Cardiac fibroblast (primary cell): ENCODE measurements at regions not wholly inside any gene's neighbourhood (a gene's known extent, or its start where the extent isn't known, plus 50 kb on each side); places are given as distances from the start of the nearest gene placed in this dataset.
A peak's percentile ranks its signal among the peaks of the same experiment; 100 is the strongest.

Experiments used
- DNase-seq, 2 donors: peaks; one replicate each; pipeline versions ENCODE4 v3.0.0 to v3.0.0-alpha.2; 2010; ENCODE audit warnings: low read depth in 2 of 2
- H3K4me3 ChIP-seq, 2 donors: replicated peaks in 1 of 2; 1 replicate in 1 of 2; 2 replicates in 1 of 2; pipeline ENCODE4 v1.5.1; 2011; ENCODE audit warnings: low read depth in 2 of 2, low read length in 2 of 2, mild to moderate bottlenecking in 2 of 2, moderate library complexity in 1 of 2
- CTCF ChIP-seq: IDR thresholded peaks from one replicate; pipeline ENCODE4 v1.5.1; 2011; ENCODE audit warnings: low read depth, mild to moderate bottlenecking, low read length, inconsistent platforms

GRCh38 chr17:68780596-68780995 lies 174.6 kb downstream of the ABCA8 start:
- no peak for TF ChIP-seq CTCF
- no peak for DNase-seq
- no peak overlapping the region for H3K4me3 ChIP-seq

- TF ChIP-seq CTCF: no peak
- DNase-seq: no peak
- H3K4me3 ChIP-seq: no peak overlapping the region
Observed at GRCh38 chr17:68778726-68779125, 176.5 kb downstream of the ABCA8 start.

DNA sequence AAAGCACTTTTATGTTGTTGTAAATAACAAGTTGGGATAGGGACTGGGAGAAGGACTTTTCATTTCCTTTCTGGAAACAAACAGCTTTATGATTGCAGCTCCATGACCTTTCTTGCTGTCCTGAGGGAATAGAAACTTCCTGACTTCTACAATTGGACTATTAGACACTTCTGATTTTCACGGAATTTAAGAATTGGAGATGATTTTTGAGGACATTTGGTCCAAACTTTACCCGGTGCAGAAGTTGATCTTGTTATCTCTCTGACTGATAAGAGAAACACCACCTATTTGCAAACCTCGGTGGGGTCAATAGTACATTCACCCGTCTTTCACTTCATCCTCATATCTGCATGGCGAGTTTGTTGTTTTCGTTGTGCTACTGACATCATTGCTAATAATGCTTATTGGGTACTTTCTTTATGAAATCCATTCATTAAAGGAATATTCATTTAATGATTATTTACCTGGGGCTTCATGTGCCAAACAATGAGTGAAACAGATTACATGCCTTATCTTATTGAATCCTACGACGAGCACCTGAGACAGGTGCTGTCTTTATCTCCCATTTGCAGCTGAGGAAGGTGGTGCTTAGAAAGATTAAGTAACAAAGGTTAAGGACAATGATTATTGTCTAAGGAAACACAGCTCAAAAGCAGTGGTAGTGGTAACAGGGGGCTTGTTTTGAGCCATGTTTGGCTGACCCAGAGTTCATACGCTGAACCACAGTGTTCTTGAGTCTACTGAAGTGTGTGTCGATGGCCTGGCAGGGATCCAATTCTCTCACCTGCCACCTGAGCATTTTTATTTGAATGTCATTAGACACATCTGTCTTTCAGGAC lies 176.9 kb upstream of the FAM20A start:
- H3K4me3 ChIP-seq: no peak overlapping the region
- no peak for DNase-seq
- no peak for TF ChIP-seq CTCF

DNA sequence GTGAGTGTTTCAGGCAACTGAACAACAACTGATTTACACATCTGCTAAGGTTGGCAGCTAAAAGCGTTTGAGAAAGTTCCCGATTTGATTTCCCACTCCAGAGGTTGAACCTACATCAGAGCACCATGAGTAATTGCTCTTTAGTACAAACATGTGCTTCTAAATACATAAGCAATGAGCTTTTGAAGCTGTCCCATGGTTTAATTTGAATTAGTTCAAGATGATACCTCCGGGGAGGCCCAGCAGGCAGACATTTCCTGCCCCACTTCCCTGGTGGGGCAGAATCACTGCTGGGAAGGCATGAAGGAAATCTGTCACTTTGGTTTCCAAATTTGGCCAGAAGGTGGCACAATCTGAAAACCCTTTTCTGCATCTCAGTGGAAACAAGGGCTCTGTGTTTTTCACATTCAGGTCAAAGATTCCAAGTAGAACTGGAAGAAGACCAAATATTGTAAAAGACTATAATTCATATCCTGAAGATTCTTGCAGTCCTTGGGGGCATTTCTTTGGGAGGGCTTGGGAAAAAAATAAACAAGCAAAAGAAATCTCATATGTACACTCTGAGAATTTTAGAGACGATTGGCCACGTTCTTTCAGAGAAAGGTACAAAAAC lies 176.2 kb upstream of the FAM20A start:
- DNase-seq: peak; percentile 85 to 91
- H3K4me3 ChIP-seq: no peak overlapping the region
- TF ChIP-seq CTCF: peak; percentile 69

- DNase-seq: no peak
- H3K4me3 ChIP-seq: no peak overlapping the region
- TF ChIP-seq CTCF: no peak
Observed at GRCh38 chr17:68776451-68776850, 175.3 kb upstream of the FAM20A start.

DNA sequence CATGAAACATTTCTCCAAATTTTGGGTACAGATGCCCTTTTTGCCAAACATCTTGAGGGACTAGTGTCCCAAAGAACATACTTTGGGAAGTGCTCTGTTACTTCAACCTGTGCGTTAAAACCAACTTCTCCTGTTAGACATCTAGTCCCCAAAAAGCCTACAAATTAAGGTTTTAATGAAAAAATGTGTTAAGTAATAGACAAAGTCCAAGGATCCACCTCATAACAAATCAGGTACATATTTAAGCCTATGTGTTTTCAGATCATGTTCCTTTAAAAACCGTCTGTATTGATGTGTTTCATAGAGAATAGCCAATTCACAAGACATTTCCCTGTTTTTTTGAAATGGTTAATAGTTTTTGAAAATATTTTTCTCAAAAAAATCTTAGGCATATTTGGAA lies 174.8 kb upstream of the FAM20A start:
- H3K4me3 ChIP-seq: no peak overlapping the region
- no peak for DNase-seq
- no peak for TF ChIP-seq CTCF
